ENCODE measurements at regions not wholly inside any gene's neighbourhood (a gene's known extent, or its start where the extent isn't known, plus 50 kb on each side); places are given as distances from the start of the nearest gene placed in this dataset.
"Not testable (repeated sequence)": the region's sequence is repeated elsewhere in the genome, so short reads cannot be mapped to it uniquely, and the experiment has no call there.

- no peak for TF ChIP-seq CTCF (IDR thresholded peaks at IDR 0.05)
- Histone ChIP-seq H3K36me3 (no peaks in the 10 kb centered on the region), H3K4me1 (no peaks in the 10 kb centered on the region), H3K27ac (no peak overlapping the region), H3K9me3 (no peaks in the 10 kb centered on the region), H3K27me3 (no peaks in the 10 kb centered on the region), H3K4me3 (no peak overlapping the region)
- ATAC-seq (no peak), DNase-seq (no peak)
- intact Hi-C loops (cut with DNase I): no loop called here
Measured at GRCh38 chr16:13480801-13481200, 439.2 kb upstream of the ERCC4 start.

GRCh38 chr16:13483121-13483520, 436.8 kb upstream of the ERCC4 start:
- H3K4me1 ChIP-seq: no peaks in the 10 kb centered on the region
- H3K27ac ChIP-seq: no peak overlapping the region
- H3K36me3 ChIP-seq: no peaks in the 10 kb centered on the region
- no peak for ATAC-seq
- no peak overlapping the region for H3K4me3 ChIP-seq
- DNase-seq: no peak
- H3K27me3 ChIP-seq: no peaks in the 10 kb centered on the region
- intact Hi-C loops (cut with DNase I): no loop called here
- no peaks in the 10 kb centered on the region for H3K9me3 ChIP-seq
- TF ChIP-seq CTCF (IDR thresholded peaks at IDR 0.05): no peak

GRCh38 chr16:13489416-13489815, 430.5 kb upstream of the ERCC4 start:
- H3K27ac ChIP-seq; intact Hi-C loops (cut with DNase I); H3K27me3 ChIP-seq; H3K36me3 ChIP-seq; H3K4me1 ChIP-seq; H3K9me3 ChIP-seq; ATAC-seq; H3K4me3 ChIP-seq; DNase-seq: not testable (repeated sequence)

GRCh38 chr16:13492046-13492445, 427.9 kb upstream of the ERCC4 start:
- no peaks in the 10 kb centered on the region for H3K36me3 ChIP-seq
- no peak for TF ChIP-seq CTCF (IDR thresholded peaks at IDR 0.05)
- no peak for DNase-seq
- H3K27me3 ChIP-seq: no peaks in the 10 kb centered on the region
- no peak for ATAC-seq
- H3K4me1 ChIP-seq: no peaks in the 10 kb centered on the region
- H3K9me3 ChIP-seq: no peaks in the 10 kb centered on the region
- no peak overlapping the region for H3K4me3 ChIP-seq
- intact Hi-C loops (cut with DNase I): no loop called here
- no peak overlapping the region for H3K27ac ChIP-seq

- H3K4me1 ChIP-seq: no peaks in the 10 kb centered on the region
- no peak overlapping the region for H3K27ac ChIP-seq
- no peaks in the 10 kb centered on the region for H3K27me3 ChIP-seq
- no peak for ATAC-seq
- intact Hi-C loops (cut with DNase I): no loop called here
- no peak overlapping the region for H3K4me3 ChIP-seq
- H3K36me3 ChIP-seq: no peaks in the 10 kb centered on the region
- DNase-seq: no peak
- TF ChIP-seq CTCF (IDR thresholded peaks at IDR 0.05): no peak
- H3K9me3 ChIP-seq: no peaks in the 10 kb centered on the region
Measured at GRCh38 chr16:13503960-13504635, 415.9 kb upstream of the ERCC4 start.

- TF ChIP-seq CTCF (IDR thresholded peaks at IDR 0.05): no peak
- intact Hi-C loops (cut with DNase I): no loop called here
- no peak overlapping the region for H3K27ac ChIP-seq
- H3K4me1 ChIP-seq: no peaks in the 10 kb centered on the region
- no peak overlapping the region for H3K4me3 ChIP-seq
- H3K9me3 ChIP-seq: no peaks in the 10 kb centered on the region
- DNase-seq: no peak
- ATAC-seq: no peak
- no peaks in the 10 kb centered on the region for H3K27me3 ChIP-seq
- no peaks in the 10 kb centered on the region for H3K36me3 ChIP-seq
Measured at GRCh38 chr16:13507530-13507929, 412.4 kb upstream of the ERCC4 start.

Data from upper lobe of right lung (tissue), 1 donor.